ENCODE measurements at regions not wholly inside any gene's neighbourhood (a gene's known extent, or its start where the extent isn't known, plus 50 kb on each side); places are given as distances from the start of the nearest gene placed in this dataset.

- DNase-seq: no peak
- Mint-ChIP-seq H3K36me3 (no peaks in the 10 kb centered on the region), H3K27me3 (peaks cover 0 to 1% of the 10 kb centered on the region in 2 donors), H3K9me3 (no peaks in the 10 kb centered on the region), H3K27ac (no peak overlapping the region), H3K4me1 (no peaks in the 10 kb centered on the region), H3K4me3 (no peak overlapping the region)
- no peaks in the 10 kb centered on the region for H3K9me3 ChIP-seq (ENCODE audit: low read length)
- H3K36me3 ChIP-seq (ENCODE audit: insufficient read depth, low read length): no peaks in the 10 kb centered on the region
- H3K27me3 ChIP-seq (ENCODE audit: insufficient read depth, low read length, poor library complexity, severe bottlenecking): no peaks in the 10 kb centered on the region
- H3K4me3 ChIP-seq (ENCODE audit: low read length): no peak overlapping the region
- H3K27ac ChIP-seq (ENCODE audit: low read depth, low read length): no peak overlapping the region
- ChIA-PET POLR2A (no interaction called here), CTCF (no interaction called here)
- H3K4me1 ChIP-seq (ENCODE audit: insufficient read depth, low read length): no peaks in the 10 kb centered on the region
These were observed 73.9 kb upstream of the EGLN3 start for GRCh38 chr14:34024768-34025144.

- H3K27ac Mint-ChIP-seq: no peak overlapping the region
- DNase-seq: no peak
- Histone ChIP-seq H3K36me3 (ENCODE audit: insufficient read depth, low read length) (no peaks in the 10 kb centered on the region), H3K4me3 (ENCODE audit: low read length) (no peak overlapping the region), H3K4me1 (ENCODE audit: insufficient read depth, low read length) (no peaks in the 10 kb centered on the region), H3K27me3 (ENCODE audit: insufficient read depth, low read length, poor library complexity, severe bottlenecking) (no peaks in the 10 kb centered on the region), H3K27ac (ENCODE audit: low read depth, low read length) (no peak overlapping the region), H3K9me3 (ENCODE audit: low read length) (no peaks in the 10 kb centered on the region)
- CTCF ChIA-PET: no interaction called here
- peaks cover 0 to 1% of the 10 kb centered on the region in 2 donors for H3K27me3 Mint-ChIP-seq
- peaks cover 0 to 2% (median 0%) of the 10 kb centered on the region in 5 donors for H3K9me3 Mint-ChIP-seq
- peaks cover 0 to under 1% (median under 1%) of the 10 kb centered on the region in 3 donors for H3K4me1 Mint-ChIP-seq
- POLR2A ChIA-PET: no interaction called here
- no peak overlapping the region for H3K4me3 Mint-ChIP-seq
- no peaks in the 10 kb centered on the region for H3K36me3 Mint-ChIP-seq
These were observed 73.2 kb upstream of the EGLN3 start for GRCh38 chr14:34023824-34024767.

- no peaks in the 10 kb centered on the region for H3K36me3 Mint-ChIP-seq
These were observed 70.2 kb upstream of the EGLN3 start for GRCh38 chr14:34021096-34021495.

DNA sequence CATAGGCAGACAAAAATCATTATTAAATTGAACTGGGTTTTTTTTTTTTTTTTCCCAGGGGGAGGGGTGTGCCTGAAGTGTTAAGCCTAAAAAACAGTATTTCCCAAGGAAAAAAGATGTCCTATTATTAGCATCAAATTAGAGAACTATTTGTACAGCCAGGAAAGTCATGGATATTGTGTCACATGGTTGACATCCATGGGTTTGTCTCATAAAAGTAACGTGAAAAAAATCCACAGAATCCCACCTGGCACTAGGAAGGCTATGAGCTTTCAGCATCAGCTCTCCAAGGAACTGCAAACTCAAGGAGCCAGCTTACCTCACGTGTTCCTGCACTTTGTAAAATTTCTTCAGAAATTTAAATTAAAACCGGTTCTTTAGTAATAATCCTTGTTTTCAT, 69.1 kb upstream of the EGLN3 start:
- H3K27me3 ChIP-seq (ENCODE audit: insufficient read depth, low read length, poor library complexity, severe bottlenecking): no peaks in the 10 kb centered on the region
- H3K4me3 ChIP-seq (ENCODE audit: low read length): no peak overlapping the region
- H3K27me3 Mint-ChIP-seq: no peaks in the 10 kb centered on the region
- H3K9me3 Mint-ChIP-seq: peaks cover 0 to 2% (median 0%) of the 10 kb centered on the region in 5 donors
- peaks cover 11 to 12% (median 11%) of the 10 kb centered on the region in 3 donors for H3K4me1 Mint-ChIP-seq
- H3K4me1 ChIP-seq (ENCODE audit: insufficient read depth, low read length): no peaks in the 10 kb centered on the region
- CTCF ChIA-PET: no interaction called here
- H3K36me3 ChIP-seq (ENCODE audit: insufficient read depth, low read length): no peaks in the 10 kb centered on the region
- H3K4me3 Mint-ChIP-seq: no peak overlapping the region
- H3K27ac ChIP-seq (ENCODE audit: low read depth, low read length): no peak overlapping the region
- POLR2A ChIA-PET: no interaction called here
- H3K9me3 ChIP-seq (ENCODE audit: low read length): no peaks in the 10 kb centered on the region
- H3K27ac Mint-ChIP-seq: peak overlapping the region in 1 of 8 donors; percentile 58
- DNase-seq: no peak
- no peaks in the 10 kb centered on the region for H3K36me3 Mint-ChIP-seq

More at GRCh38 chr14:34021096-34021495, 70.2 kb upstream of the EGLN3 start:
- Histone ChIP-seq H3K9me3 (ENCODE audit: low read length) (no peaks in the 10 kb centered on the region), H3K27me3 (ENCODE audit: insufficient read depth, low read length, poor library complexity, severe bottlenecking) (no peaks in the 10 kb centered on the region), H3K27ac (ENCODE audit: low read depth, low read length) (no peak overlapping the region), H3K36me3 (ENCODE audit: insufficient read depth, low read length) (no peaks in the 10 kb centered on the region), H3K4me3 (ENCODE audit: low read length) (no peak overlapping the region), H3K4me1 (ENCODE audit: insufficient read depth, low read length) (no peaks in the 10 kb centered on the region)
- CTCF ChIA-PET: no interaction called here
- no peaks in the 10 kb centered on the region for H3K27me3 Mint-ChIP-seq
- no peak overlapping the region for H3K4me3 Mint-ChIP-seq
- H3K27ac Mint-ChIP-seq: no peak overlapping the region
- no peak for DNase-seq
- POLR2A ChIA-PET: no interaction called here
- H3K4me1 Mint-ChIP-seq: peaks cover 11 to 12% (median 11%) of the 10 kb centered on the region in 3 donors
- H3K9me3 Mint-ChIP-seq: peaks cover 0 to 2% (median 0%) of the 10 kb centered on the region in 5 donors

- Histone ChIP-seq H3K4me3 (ENCODE audit: low read length) (peak overlapping the region; percentile 23), H3K9me3 (ENCODE audit: low read length) (no peaks in the 10 kb centered on the region), H3K27me3 (ENCODE audit: insufficient read depth, low read length, poor library complexity, severe bottlenecking) (no peaks in the 10 kb centered on the region), H3K27ac (ENCODE audit: low read depth, low read length) (no peak overlapping the region), H3K4me1 (ENCODE audit: insufficient read depth, low read length) (no peaks in the 10 kb centered on the region), H3K36me3 (ENCODE audit: insufficient read depth, low read length) (no peaks in the 10 kb centered on the region)
- POLR2A ChIA-PET: no interaction called here
- Mint-ChIP-seq H3K27me3 (no peaks in the 10 kb centered on the region), H3K9me3 (peaks cover 0 to 2% (median 0%) of the 10 kb centered on the region in 5 donors), H3K27ac (peak overlapping the region; percentile 38 to 94 (median 90)), H3K4me1 (peaks cover 11 to 12% (median 11%) of the 10 kb centered on the region in 3 donors), H3K4me3 (peak overlapping the region; percentile 71 to 88 (median 77)), H3K36me3 (no peaks in the 10 kb centered on the region)
- DNase-seq: peak in 1 of 5 donors; percentile 32
- CTCF ChIA-PET: no interaction called here
These were observed 67.8 kb upstream of the EGLN3 start for GRCh38 chr14:34018564-34019244.

- no peaks in the 10 kb centered on the region for H3K36me3 ChIP-seq (ENCODE audit: insufficient read depth, low read length)
- Mint-ChIP-seq H3K27me3 (no peaks in the 10 kb centered on the region), H3K4me3 (peak overlapping the region; percentile 71 to 88 (median 77)), H3K36me3 (no peaks in the 10 kb centered on the region), H3K27ac (peak overlapping the region; percentile 38 to 94 (median 90)), H3K9me3 (peaks cover 0 to 2% (median 0%) of the 10 kb centered on the region in 5 donors), H3K4me1 (peaks cover 11 to 12% (median 11%) of the 10 kb centered on the region in 3 donors)
- H3K4me3 ChIP-seq (ENCODE audit: low read length): peak overlapping the region; percentile 23
- H3K9me3 ChIP-seq (ENCODE audit: low read length): no peaks in the 10 kb centered on the region
- H3K4me1 ChIP-seq (ENCODE audit: insufficient read depth, low read length): no peaks in the 10 kb centered on the region
- DNase-seq: peak in 1 of 5 donors; percentile 4
- ChIA-PET CTCF (no interaction called here), POLR2A (no interaction called here)
- no peaks in the 10 kb centered on the region for H3K27me3 ChIP-seq (ENCODE audit: insufficient read depth, low read length, poor library complexity, severe bottlenecking)
- H3K27ac ChIP-seq (ENCODE audit: low read depth, low read length): no peak overlapping the region
These were observed 67.3 kb upstream of the EGLN3 start for GRCh38 chr14:34018125-34018524.

- Mint-ChIP-seq H3K27me3 (peaks cover 0 to 2% of the 10 kb centered on the region in 2 donors), H3K27ac (no peak overlapping the region), H3K36me3 (no peaks in the 10 kb centered on the region), H3K4me3 (no peak overlapping the region), H3K9me3 (peaks cover 0 to 2% (median 0%) of the 10 kb centered on the region in 5 donors), H3K4me1 (peaks cover 11 to 12% (median 11%) of the 10 kb centered on the region in 3 donors)
- Histone ChIP-seq H3K9me3 (ENCODE audit: low read length) (no peaks in the 10 kb centered on the region), H3K4me1 (ENCODE audit: insufficient read depth, low read length) (no peaks in the 10 kb centered on the region), H3K27ac (ENCODE audit: low read depth, low read length) (no peak overlapping the region), H3K27me3 (ENCODE audit: insufficient read depth, low read length, poor library complexity, severe bottlenecking) (no peaks in the 10 kb centered on the region), H3K36me3 (ENCODE audit: insufficient read depth, low read length) (no peaks in the 10 kb centered on the region), H3K4me3 (ENCODE audit: low read length) (no peak overlapping the region)
- CTCF ChIA-PET: no interaction called here
- POLR2A ChIA-PET: no interaction called here
- DNase-seq: no peak
These were observed 64.5 kb upstream of the EGLN3 start for GRCh38 chr14:34015383-34015782.

DNA sequence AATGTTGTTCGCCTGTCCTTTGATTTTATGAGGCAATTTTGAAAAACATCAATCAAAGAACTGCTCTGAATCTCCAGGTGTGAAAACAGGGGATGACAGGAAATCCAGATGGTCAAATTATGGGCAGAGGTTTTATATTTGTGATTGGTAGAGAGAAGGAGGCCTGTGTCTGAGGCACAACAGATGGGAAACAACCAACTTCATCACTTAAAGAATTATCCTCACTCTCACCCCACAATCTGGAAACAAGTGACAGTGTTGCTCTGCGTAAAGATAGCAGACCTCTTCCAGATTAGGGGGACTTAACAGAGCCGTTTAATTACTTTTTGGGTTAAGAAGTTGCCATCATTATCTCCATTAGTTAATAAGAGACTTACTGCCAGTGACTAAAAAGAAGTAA, 64.1 kb upstream of the EGLN3 start:
- H3K9me3 Mint-ChIP-seq: peaks cover 0 to 2% (median 0%) of the 10 kb centered on the region in 5 donors
- H3K4me3 Mint-ChIP-seq: no peak overlapping the region
- POLR2A ChIA-PET: no interaction called here

More for the DNA sequence above, 64.1 kb upstream of the EGLN3 start:
- peaks cover 0 to 2% of the 10 kb centered on the region in 2 donors for H3K27me3 Mint-ChIP-seq
- Histone ChIP-seq H3K4me3 (ENCODE audit: low read length) (no peak overlapping the region), H3K27ac (ENCODE audit: low read depth, low read length) (no peak overlapping the region), H3K27me3 (ENCODE audit: insufficient read depth, low read length, poor library complexity, severe bottlenecking) (no peaks in the 10 kb centered on the region), H3K4me1 (ENCODE audit: insufficient read depth, low read length) (no peaks in the 10 kb centered on the region), H3K9me3 (ENCODE audit: low read length) (no peaks in the 10 kb centered on the region), H3K36me3 (ENCODE audit: insufficient read depth, low read length) (no peaks in the 10 kb centered on the region)
- CTCF ChIA-PET: no interaction called here
- peaks cover 11 to 12% (median 11%) of the 10 kb centered on the region in 3 donors for H3K4me1 Mint-ChIP-seq
- peak overlapping the region in 2 of 8 donors; percentile 40 to 42 for H3K27ac Mint-ChIP-seq
- DNase-seq: no peak
- no peaks in the 10 kb centered on the region for H3K36me3 Mint-ChIP-seq

All from CD8-positive, alpha-beta memory T cell (primary cell).